Cardiac muscle cell (in vitro differentiated cells and primary cell): ENCODE measurements at regions not wholly inside any gene's neighbourhood (a gene's known extent, or its start where the extent isn't known, plus 50 kb on each side); places are given as distances from the start of the nearest gene placed in this dataset.

Experiments
- DNase-seq, 2 donors: peaks; one replicate each; pipeline versions ENCODE4 v3.0.0 to v3.0.0-alpha.2; 2010 to 2017; ENCODE audit warnings: low read depth in 1 of 2, low spot score in 1 of 2
- H3K27ac ChIP-seq: fragments of 200-600 bp; sonication (generic); 2 replicates; pipeline ENCODE4 v1.5.1; 2016
- H3K27me3 ChIP-seq: fragments of 200-600 bp; sonication (generic); 2 replicates; pipeline ENCODE4 v1.6.0; 2016; ENCODE audit warnings: control low read depth
- H3K36me3 ChIP-seq: fragments of 200-600 bp; sonication (generic); 2 replicates; pipeline ENCODE4 v1.5.1; 2016; ENCODE audit warnings: control low read depth
- H3K4me1 ChIP-seq: fragments of 200-600 bp; sonication (generic); 2 replicates; pipeline ENCODE4 v1.8.1; 2017; ENCODE audit warnings: low read depth, mild to moderate bottlenecking, mixed run types
- H3K4me3 ChIP-seq: fragments of 200-600 bp; sonication (generic); 2 replicates; pipeline ENCODE4 v1.5.1; 2016; ENCODE audit warnings: mild to moderate bottlenecking
- H3K9me3 ChIP-seq: fragments of 200-600 bp; sonication (generic); 2 replicates; pipeline ENCODE4 v1.5.1; 2017; ENCODE audit warnings: low read depth, mild to moderate bottlenecking, control low read depth
- CTCF ChIP-seq: IDR thresholded peaks from 2 replicates; pipeline ENCODE4 v1.5.1; 2012; ENCODE audit warnings: low read depth, mild to moderate bottlenecking, low read length

GRCh38 chr7:12803542-12803941 is 116.1 kb downstream of the ARL4A start:
- DNase-seq = no peak
- Histone ChIP-seq H3K36me3 (no peaks in the 10 kb centered on the region), H3K4me1 (no peaks in the 10 kb centered on the region), H3K4me3 (no peak overlapping the region), H3K9me3 (no peaks in the 10 kb centered on the region), H3K27ac (no peak overlapping the region), H3K27me3 (no peaks in the 10 kb centered on the region)
- no peak for TF ChIP-seq CTCF

GRCh38 chr7:12805518-12805928 is 118.1 kb downstream of the ARL4A start:
- Histone ChIP-seq H3K27me3 (no peaks in the 10 kb centered on the region), H3K36me3 (no peaks in the 10 kb centered on the region), H3K27ac (no peak overlapping the region), H3K4me3 (no peak overlapping the region), H3K9me3 (no peaks in the 10 kb centered on the region), H3K4me1 (no peaks in the 10 kb centered on the region)
- TF ChIP-seq CTCF = no peak
- no peak for DNase-seq

- Histone ChIP-seq H3K9me3 (no peaks in the 10 kb centered on the region), H3K27me3 (no peaks in the 10 kb centered on the region), H3K36me3 (no peaks in the 10 kb centered on the region), H3K4me3 (no peak overlapping the region), H3K4me1 (no peaks in the 10 kb centered on the region), H3K27ac (no peak overlapping the region)
- DNase-seq = no peak
- no peak for TF ChIP-seq CTCF
These were observed 118.5 kb downstream of the ARL4A start for GRCh38 chr7:12805957-12806356.

- Histone ChIP-seq H3K4me3 (no peak overlapping the region), H3K27ac (no peak overlapping the region), H3K27me3 (no peaks in the 10 kb centered on the region), H3K36me3 (no peaks in the 10 kb centered on the region), H3K9me3 (no peaks in the 10 kb centered on the region), H3K4me1 (no peaks in the 10 kb centered on the region)
- TF ChIP-seq CTCF = no peak
- DNase-seq = no peak
These were observed 122.0 kb downstream of the ARL4A start for GRCh38 chr7:12809476-12809875.

- Histone ChIP-seq H3K4me3 (no peak overlapping the region), H3K27ac (no peak overlapping the region), H3K27me3 (no peaks in the 10 kb centered on the region), H3K9me3 (no peaks in the 10 kb centered on the region), H3K36me3 (no peaks in the 10 kb centered on the region), H3K4me1 (no peaks in the 10 kb centered on the region)
- TF ChIP-seq CTCF = no peak
- DNase-seq = no peak
These were observed 124.7 kb downstream of the ARL4A start for GRCh38 chr7:12812111-12812510.

GRCh38 chr7:12814107-12814506 is 126.7 kb downstream of the ARL4A start:
- no peak for TF ChIP-seq CTCF
- no peaks in the 10 kb centered on the region for H3K9me3 ChIP-seq
- H3K27me3 ChIP-seq = no peaks in the 10 kb centered on the region
- H3K4me3 ChIP-seq = no peak overlapping the region
- no peaks in the 10 kb centered on the region for H3K4me1 ChIP-seq
- H3K27ac ChIP-seq = no peak overlapping the region
- no peak for DNase-seq
- no peaks in the 10 kb centered on the region for H3K36me3 ChIP-seq
